ENCODE measurements at regions not wholly inside any gene's neighbourhood (a gene's known extent, or its start where the extent isn't known, plus 50 kb on each side); places are given as distances from the start of the nearest gene placed in this dataset.

DNA sequence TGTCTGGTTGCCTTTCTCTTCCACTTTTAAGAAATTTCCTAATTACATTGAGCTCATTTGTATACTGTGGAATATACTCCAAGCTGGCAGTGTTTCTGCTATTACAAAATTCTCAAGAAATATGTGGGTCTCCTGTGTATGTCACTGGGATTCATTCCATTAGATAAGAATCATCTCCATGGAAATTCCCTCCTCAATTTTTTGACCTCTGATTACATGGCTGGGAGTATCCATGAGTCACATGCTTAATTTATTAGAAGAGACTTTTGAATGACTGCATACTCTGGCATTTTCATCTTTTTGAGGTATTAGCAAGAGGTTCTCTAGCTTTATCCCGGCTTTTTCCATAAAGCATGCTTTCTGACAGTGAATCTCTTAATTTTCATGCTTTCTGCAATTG lies 665.5 kb upstream of the CNTNAP5 start:
- ATAC-seq: no peak
- no peaks in the 10 kb centered on the region for H3K27me3 Mint-ChIP-seq
- no peaks in the 10 kb centered on the region for H3K4me1 Mint-ChIP-seq (ENCODE audit: low read depth in 2 of 2)
- DNase-seq (ENCODE audit: low spot score): no peak
- peaks cover 11% of the 10 kb centered on the region for H3K9me3 Mint-ChIP-seq
- no peak overlapping the region for H3K27ac Mint-ChIP-seq
- no peak overlapping the region for H3K4me3 Mint-ChIP-seq
- H3K36me3 Mint-ChIP-seq: peaks cover 8% of the 10 kb centered on the region

DNA sequence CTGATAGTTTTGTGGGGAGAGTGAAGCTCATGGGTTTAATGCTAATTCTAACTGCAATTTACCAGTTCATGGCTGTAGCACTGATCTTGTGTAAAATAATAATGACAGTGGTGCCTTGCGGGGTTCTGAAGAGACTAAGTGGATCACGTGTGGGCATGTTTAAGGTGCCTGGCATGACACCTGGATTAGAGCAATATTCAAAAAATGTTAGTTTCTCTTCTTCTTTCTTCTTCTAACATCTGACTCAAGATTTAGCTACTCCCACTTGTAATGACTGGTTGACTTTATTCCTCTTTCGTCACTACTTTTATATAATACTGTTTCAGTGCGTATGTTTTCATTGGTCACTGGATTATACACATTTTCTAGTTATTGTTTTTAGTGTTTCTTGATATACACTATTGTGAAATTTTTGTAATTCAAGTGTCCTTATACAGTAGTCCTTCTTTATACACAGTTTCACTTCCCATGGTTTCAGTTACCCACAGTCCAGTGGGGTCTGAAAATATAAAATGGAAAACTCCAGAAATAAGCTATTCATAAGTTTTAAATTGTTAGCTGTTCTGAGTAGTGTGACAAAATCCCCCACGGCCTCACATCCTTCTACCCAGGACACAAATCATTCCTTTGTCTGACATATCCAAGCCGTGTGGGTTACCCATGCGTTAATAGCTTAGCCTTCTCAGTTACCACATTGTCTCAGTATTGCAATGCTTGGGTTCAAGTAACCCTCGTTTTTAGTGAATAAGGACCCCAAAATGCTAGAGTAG lies 662.2 kb upstream of the CNTNAP5 start:
- no peaks in the 10 kb centered on the region for H3K27me3 Mint-ChIP-seq
- H3K9me3 Mint-ChIP-seq: peaks cover 10% of the 10 kb centered on the region
- DNase-seq (ENCODE audit: low spot score): no peak

DNA sequence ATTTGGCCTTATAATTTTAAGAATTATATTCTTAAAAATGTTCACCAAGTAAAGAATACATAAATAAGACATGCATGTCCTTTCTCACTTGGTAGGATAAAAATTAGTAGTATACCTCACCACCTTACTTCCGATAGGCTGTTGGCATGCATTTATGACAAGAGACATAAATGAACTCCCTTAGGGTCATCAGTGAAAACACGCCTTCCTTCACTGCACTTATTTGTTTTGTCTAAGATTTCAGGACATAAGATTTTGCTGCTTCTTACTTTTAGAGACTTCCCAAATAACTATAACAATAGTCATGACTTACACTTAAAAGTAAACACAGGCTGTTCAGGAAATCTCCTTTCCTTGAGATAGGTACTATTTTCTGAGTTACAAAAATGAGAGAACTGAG lies 661.3 kb upstream of the CNTNAP5 start:
- Mint-ChIP-seq H3K4me1 (ENCODE audit: low read depth in 2 of 2) (no peaks in the 10 kb centered on the region), H3K9me3 (peaks cover 10% of the 10 kb centered on the region), H3K27ac (no peak overlapping the region), H3K27me3 (no peaks in the 10 kb centered on the region), H3K4me3 (no peak overlapping the region), H3K36me3 (peaks cover 8% of the 10 kb centered on the region)
- ATAC-seq: no peak
- DNase-seq (ENCODE audit: low spot score): no peak

More for the DNA sequence above, 662.2 kb upstream of the CNTNAP5 start:
- H3K36me3 Mint-ChIP-seq: peaks cover 8% of the 10 kb centered on the region
- H3K4me3 Mint-ChIP-seq: no peak overlapping the region
- ATAC-seq: no peak
- no peak overlapping the region for H3K27ac Mint-ChIP-seq
- H3K4me1 Mint-ChIP-seq (ENCODE audit: low read depth in 2 of 2): no peaks in the 10 kb centered on the region

DNA sequence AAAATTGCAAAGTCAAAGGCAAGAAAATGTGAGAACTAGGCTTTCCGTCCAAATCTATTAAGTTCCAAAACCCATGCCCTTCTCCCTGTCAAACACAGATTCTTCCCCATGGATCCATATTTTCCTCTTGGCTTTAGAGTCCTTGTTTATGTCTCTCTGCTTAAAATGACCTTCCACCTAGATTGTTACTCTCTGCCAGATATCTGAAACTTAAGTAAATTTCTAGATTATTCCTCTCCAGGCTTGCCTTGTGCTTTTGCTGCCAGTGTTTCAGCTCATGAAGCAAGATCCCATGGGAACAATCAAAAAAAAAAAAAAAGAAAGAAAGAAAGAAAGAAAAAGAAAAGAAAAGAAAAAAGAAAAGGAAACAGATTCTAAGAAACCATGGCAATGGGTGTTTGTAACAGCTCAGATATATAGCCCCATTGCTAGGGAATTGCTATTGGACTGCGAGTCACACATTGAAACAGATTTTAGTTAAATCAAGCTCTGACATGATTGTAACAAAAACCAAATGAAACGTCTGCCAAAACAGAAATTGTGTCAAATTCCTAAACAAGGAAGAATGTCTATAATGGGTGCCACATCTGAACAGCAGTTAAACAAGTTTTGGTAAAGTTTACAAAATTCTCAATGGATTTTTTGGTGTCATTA lies 660.7 kb upstream of the CNTNAP5 start:
- Mint-ChIP-seq H3K27ac (no peak overlapping the region), H3K36me3 (peaks cover 8% of the 10 kb centered on the region), H3K4me3 (no peak overlapping the region), H3K27me3 (no peaks in the 10 kb centered on the region), H3K9me3 (peaks cover 10% of the 10 kb centered on the region), H3K4me1 (ENCODE audit: low read depth in 2 of 2) (no peaks in the 10 kb centered on the region)
- DNase-seq (ENCODE audit: low spot score): no peak
- no peak for ATAC-seq

DNA sequence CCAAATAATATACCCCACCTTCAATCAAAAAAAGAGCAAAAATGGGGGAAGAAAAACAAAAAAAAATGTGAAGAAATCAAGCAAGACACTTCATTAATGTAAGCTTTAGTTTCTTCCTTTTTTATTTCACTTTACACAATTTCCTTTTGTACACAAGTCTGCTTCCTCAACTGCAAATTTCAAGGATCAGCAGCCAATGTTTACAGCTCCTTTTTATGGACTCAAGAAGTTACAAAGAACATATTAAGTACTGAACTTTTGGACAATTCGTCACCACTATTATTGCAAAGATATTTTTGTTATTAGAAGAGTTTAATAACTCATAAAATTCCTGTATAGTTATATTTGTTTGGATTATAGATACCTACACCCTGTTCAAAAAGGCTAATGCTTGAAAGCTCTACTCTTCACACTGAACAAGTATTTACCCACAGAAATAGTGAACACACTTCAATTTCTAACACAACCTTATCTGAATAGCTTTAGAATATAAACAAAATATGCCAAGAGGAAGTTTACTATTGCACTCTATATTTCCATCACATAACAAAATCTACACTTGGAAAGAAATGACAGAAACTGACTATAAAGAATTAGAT lies 658.7 kb upstream of the CNTNAP5 start:
- Mint-ChIP-seq H3K36me3 (no peaks in the 10 kb centered on the region), H3K9me3 (peaks cover 13% of the 10 kb centered on the region), H3K4me3 (no peak overlapping the region), H3K27ac (no peak overlapping the region), H3K27me3 (no peaks in the 10 kb centered on the region), H3K4me1 (ENCODE audit: low read depth in 2 of 2) (no peaks in the 10 kb centered on the region)
- DNase-seq (ENCODE audit: low spot score) (no peak), ATAC-seq (no peak)

DNA sequence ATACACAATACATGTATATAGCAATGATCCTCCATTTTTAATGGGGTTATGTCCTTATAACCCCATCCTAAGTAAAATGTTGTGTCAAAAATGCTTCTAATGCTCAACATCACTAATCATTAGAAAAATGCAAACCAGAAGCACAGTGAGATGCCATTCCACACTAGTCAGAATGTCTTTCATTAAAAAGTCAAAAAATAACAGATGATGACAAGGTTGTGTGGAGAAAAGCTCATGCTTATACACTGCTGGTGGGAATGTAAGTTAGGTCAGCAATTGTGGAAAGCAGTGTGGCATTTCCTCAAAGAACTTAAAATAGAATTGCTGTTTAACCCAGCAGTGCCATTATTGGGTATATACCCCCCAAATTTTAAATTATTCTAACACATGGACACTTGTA lies 654.9 kb upstream of the CNTNAP5 start:
- DNase-seq (ENCODE audit: low spot score) (no peak), ATAC-seq (no peak)
- Mint-ChIP-seq H3K4me1 (ENCODE audit: low read depth in 2 of 2) (no peaks in the 10 kb centered on the region), H3K4me3 (no peak overlapping the region), H3K27me3 (no peaks in the 10 kb centered on the region), H3K9me3 (peaks cover 18% of the 10 kb centered on the region), H3K27ac (no peak overlapping the region), H3K36me3 (no peaks in the 10 kb centered on the region)

DNA sequence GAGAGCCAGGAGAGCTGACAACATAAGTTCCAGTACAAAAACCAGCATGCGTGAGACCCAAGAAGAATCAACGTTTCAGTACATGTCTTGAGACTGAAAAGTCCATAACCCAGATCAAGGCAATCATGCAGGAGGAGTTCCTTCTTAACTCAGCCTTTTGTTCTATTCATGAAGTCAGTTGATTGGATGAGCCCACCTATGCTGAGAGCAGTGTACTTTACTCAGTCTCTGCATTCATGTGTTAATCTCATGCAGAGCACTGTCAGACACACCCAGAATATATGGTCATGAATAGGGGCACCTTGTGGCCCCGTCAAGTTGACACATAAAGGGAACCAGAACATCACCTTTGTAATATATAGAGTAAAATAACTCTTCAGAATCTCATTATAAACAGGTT lies 653.6 kb upstream of the CNTNAP5 start:
- Mint-ChIP-seq H3K9me3 (peaks cover 15% of the 10 kb centered on the region), H3K27ac (no peak overlapping the region), H3K36me3 (no peaks in the 10 kb centered on the region), H3K4me3 (no peak overlapping the region), H3K4me1 (ENCODE audit: low read depth in 2 of 2) (no peaks in the 10 kb centered on the region), H3K27me3 (no peaks in the 10 kb centered on the region)
- DNase-seq (ENCODE audit: low spot score) (no peak), ATAC-seq (no peak)

DNA sequence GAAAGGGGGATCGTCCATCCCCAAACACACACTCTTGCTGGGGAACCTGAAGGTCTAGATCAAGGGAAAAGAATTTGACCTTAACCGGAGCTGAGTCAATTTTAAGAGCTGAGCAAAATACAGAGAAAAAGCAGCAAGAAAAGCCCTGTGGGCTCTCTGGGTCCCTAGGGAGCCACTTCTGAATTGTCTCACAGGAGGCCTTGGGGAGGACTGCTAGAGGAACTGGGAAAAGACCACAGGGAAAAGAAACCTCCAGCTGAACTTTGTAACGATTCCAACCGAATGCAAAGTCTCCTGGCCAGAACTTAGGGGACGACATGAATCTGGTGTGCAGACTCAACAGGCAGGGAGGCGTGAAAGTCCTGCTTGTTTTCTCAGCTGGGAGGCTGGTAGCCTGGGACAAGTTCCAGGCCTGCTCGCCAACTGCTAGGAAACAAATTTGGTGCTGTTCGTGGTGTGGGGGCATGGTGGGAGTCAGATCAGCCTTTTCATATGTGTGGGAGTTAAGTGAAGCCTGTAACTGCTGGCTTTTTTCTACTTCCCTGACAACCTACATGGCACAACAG lies 644.6 kb upstream of the CNTNAP5 start:
- ATAC-seq (no peak), DNase-seq (ENCODE audit: low spot score) (no peak)
- Mint-ChIP-seq H3K36me3 (peaks cover 9% of the 10 kb centered on the region), H3K27ac (no peak overlapping the region), H3K4me1 (ENCODE audit: low read depth in 2 of 2) (no peaks in the 10 kb centered on the region), H3K4me3 (no peak overlapping the region), H3K9me3 (peaks cover 34% of the 10 kb centered on the region), H3K27me3 (no peaks in the 10 kb centered on the region)

DNA sequence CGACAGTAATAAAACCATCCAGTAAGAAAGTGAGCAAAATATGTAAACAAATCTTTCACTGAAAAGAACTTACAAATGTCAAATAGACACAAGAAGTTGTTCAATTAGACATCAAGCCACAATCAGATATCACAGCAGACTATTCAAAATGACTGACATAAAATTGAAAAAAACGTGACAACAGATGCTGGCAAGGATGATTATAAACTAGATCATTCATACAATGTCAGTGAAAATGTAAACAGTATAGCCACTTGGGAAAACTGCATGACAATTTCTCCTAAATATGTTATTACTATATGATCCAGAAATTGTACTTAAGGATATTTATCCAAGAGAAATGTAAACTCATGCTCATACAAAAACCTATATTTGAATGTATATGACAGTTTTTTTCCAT lies 609.4 kb upstream of the CNTNAP5 start:
- H3K4me3 Mint-ChIP-seq: no peak overlapping the region
- H3K27me3 Mint-ChIP-seq: no peaks in the 10 kb centered on the region
- H3K36me3 Mint-ChIP-seq: peaks cover 4% of the 10 kb centered on the region
- peaks cover 20% of the 10 kb centered on the region for H3K9me3 Mint-ChIP-seq
- no peak overlapping the region for H3K27ac Mint-ChIP-seq
- ATAC-seq (no peak), DNase-seq (ENCODE audit: low spot score) (no peak)
- no peaks in the 10 kb centered on the region for H3K4me1 Mint-ChIP-seq (ENCODE audit: low read depth in 2 of 2)

DNA sequence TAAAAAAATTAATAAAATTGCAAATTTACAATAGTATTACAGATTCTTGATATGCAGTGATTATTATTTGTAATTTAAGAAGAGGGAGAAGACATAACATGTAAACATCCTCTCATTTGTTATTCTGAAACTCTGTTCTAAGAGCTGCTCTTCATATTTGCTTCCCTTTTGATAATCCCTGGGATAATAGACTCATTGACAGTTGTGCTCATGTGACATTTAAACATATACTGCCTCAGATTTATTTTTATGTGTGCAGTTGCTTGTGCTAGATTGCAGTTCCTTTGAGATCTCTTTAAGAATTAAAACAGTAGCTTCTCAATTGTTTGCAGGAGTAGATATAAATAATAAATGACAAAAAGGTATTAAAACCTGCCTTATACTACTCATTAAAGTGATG lies 605.1 kb upstream of the CNTNAP5 start:
- peaks cover 18% of the 10 kb centered on the region for H3K9me3 Mint-ChIP-seq
- peaks cover 10% of the 10 kb centered on the region for H3K36me3 Mint-ChIP-seq
- no peak overlapping the region for H3K4me3 Mint-ChIP-seq

DNA sequence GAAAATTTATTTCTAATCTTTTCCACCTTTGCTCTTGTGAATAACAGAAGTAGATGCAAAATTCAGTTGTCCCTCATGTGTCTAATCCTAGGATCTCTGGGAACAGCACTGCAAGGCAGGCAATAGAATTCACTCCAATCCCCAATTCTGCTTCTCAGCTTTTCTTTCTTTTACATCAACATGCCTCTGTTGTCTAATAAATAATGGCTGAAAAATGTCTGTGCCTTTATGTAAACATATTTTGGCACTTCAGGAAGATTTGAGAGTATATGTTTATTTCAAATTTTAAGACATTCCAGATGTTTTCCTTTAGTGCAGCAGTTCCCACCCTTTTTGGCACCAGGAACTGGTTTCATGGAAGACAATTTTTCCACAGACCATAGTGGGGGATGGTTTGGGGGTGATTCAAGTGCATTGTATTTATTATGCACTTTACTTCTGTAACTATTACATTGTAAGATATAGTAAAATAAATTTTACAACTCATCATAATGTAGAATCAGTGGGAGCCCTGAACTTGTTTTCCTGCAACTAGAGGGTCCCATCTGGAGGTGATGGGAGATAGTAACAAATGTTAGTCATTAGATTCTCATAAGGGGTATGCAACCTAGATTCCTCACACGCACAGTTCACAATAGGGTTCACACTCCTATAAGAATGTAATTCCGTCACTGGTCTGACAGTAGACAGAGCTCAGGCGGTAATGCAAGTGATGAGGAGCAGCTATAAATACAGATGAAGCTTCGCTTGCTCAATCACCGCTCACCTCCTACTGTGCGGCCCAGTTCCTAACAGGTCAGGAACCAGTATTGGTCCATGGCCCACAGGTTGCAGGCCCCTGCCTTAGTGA lies 590.3 kb upstream of the CNTNAP5 start:
- peaks cover 15% of the 10 kb centered on the region for H3K9me3 Mint-ChIP-seq
- DNase-seq (ENCODE audit: low spot score): no peak
- ATAC-seq: no peak
- H3K4me1 Mint-ChIP-seq (ENCODE audit: low read depth in 2 of 2): no peaks in the 10 kb centered on the region
- H3K27me3 Mint-ChIP-seq: no peaks in the 10 kb centered on the region
- H3K27ac Mint-ChIP-seq: no peak overlapping the region
- H3K36me3 Mint-ChIP-seq: no peaks in the 10 kb centered on the region
- no peak overlapping the region for H3K4me3 Mint-ChIP-seq

More for the DNA sequence above, 605.1 kb upstream of the CNTNAP5 start:
- ATAC-seq: no peak
- no peaks in the 10 kb centered on the region for H3K4me1 Mint-ChIP-seq (ENCODE audit: low read depth in 2 of 2)
- no peak overlapping the region for H3K27ac Mint-ChIP-seq
- no peak for DNase-seq (ENCODE audit: low spot score)
- no peaks in the 10 kb centered on the region for H3K27me3 Mint-ChIP-seq

DNA sequence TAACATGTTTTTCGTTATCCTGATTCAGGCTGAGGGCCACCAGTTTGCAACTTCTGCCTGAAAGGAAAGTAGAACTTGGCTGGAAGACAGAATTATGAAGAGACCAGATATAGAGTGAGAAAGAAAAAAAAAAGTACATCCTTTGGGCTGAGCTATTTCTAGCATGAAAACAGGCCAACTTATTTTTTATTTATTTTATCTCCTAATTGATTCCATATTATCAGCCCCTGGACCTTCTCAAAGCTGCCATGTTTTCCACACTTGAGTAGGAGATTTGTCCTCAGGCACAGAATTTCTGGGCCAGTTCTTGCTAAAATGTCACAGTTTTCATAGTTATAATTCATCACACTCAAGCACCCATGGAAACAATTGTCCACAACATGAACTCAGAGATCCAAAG lies 586.8 kb upstream of the CNTNAP5 start:
- Mint-ChIP-seq H3K4me1 (ENCODE audit: low read depth in 2 of 2) (no peaks in the 10 kb centered on the region), H3K36me3 (no peaks in the 10 kb centered on the region), H3K27ac (no peak overlapping the region), H3K4me3 (no peak overlapping the region), H3K9me3 (peaks cover 20% of the 10 kb centered on the region), H3K27me3 (no peaks in the 10 kb centered on the region)
- no peak for ATAC-seq
- DNase-seq (ENCODE audit: low spot score): no peak

DNA sequence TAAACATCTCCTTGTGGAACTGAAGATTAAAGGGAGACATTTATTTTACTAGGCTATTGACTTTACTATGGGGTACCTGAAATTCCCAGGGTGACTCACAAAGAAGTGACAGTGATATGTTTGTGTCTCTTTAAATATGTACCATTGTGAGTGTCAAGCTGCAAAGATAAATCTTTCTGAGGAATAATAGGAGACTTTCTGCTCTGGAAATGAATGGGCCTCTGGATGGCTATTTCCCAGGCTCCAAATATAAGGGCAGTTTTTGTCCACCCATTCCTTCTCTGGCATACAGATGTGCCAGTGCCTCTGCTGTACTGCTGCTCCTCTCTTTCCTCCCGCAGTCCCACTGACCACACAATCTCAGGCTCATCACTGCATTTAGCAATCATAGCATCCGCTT lies 586.4 kb upstream of the CNTNAP5 start:
- H3K4me3 Mint-ChIP-seq: no peak overlapping the region
- H3K9me3 Mint-ChIP-seq: peaks cover 19% of the 10 kb centered on the region
- ATAC-seq (no peak), DNase-seq (ENCODE audit: low spot score) (no peak)
- H3K27ac Mint-ChIP-seq: no peak overlapping the region
- no peaks in the 10 kb centered on the region for H3K36me3 Mint-ChIP-seq
- H3K4me1 Mint-ChIP-seq (ENCODE audit: low read depth in 2 of 2): no peaks in the 10 kb centered on the region
- no peaks in the 10 kb centered on the region for H3K27me3 Mint-ChIP-seq

Measured in natural killer cell treated with Interleukin-12 subunit alpha and Interleukin-12 subunit beta and Interleukin-15 and Interleukin-18, amount 100 ng/mL, for 72 hours (primary cell).